GM11168 (cell line): ENCODE measurements at regions not wholly inside any gene's neighbourhood (a gene's known extent, or its start where the extent isn't known, plus 50 kb on each side); places are given as distances from the start of the nearest gene placed in this dataset.
"Not testable (repeated sequence)": the region's sequence is repeated elsewhere in the genome, so short reads cannot be mapped to it uniquely, and the experiment has no call there.

Experiments
- in situ Hi-C: fragments of 300-500 bp; cut with MboI; formaldehyde crosslinking; loops from one replicate; pipeline ENCODE4 v1.12.0; 2022; ENCODE audit warnings: low sequenced_read_pairs; ENCODE audit not compliant: unreplicated experiment

- in situ Hi-C loops = no loop called here
Measured at GRCh38 chr12:45490232-45490881, 239.1 kb upstream of the ARID2 start.

- in situ Hi-C loops = no loop called here
Measured at GRCh38 chr12:45494279-45494678, 235.2 kb upstream of the ARID2 start.

GRCh38 chr12:45498645-45499044 is 230.9 kb upstream of the ARID2 start:
- in situ Hi-C loops = no loop called here

- in situ Hi-C loops = no loop called here
Measured at GRCh38 chr12:45502481-45503128, 226.9 kb upstream of the ARID2 start.

- in situ Hi-C loops = no loop called here
Measured at GRCh38 chr12:45503899-45504298, 225.6 kb upstream of the ARID2 start.

GRCh38 chr12:45504316-45505010 is 225.0 kb upstream of the ARID2 start:
- in situ Hi-C loops = no loop called here

GRCh38 chr12:45509187-45509586 is 220.3 kb upstream of the ARID2 start:
- in situ Hi-C loops = no loop called here

GRCh38 chr12:45509621-45510020 is 219.9 kb upstream of the ARID2 start:
- in situ Hi-C loops = no loop called here

- in situ Hi-C loops = no loop called here
Measured at GRCh38 chr12:45517381-45517780, 212.1 kb upstream of the ARID2 start.

GRCh38 chr12:45518291-45519235 is 210.9 kb upstream of the ARID2 start:
- in situ Hi-C loops = no loop called here

- in situ Hi-C loops = no loop called here
Measured at GRCh38 chr12:45522227-45522626, 207.3 kb upstream of the ARID2 start.

GRCh38 chr12:45526823-45527222 is 202.7 kb upstream of the ARID2 start:
- in situ Hi-C loops = not testable (repeated sequence)

- in situ Hi-C loops = no loop called here
Measured at GRCh38 chr12:45532113-45532512, 197.4 kb upstream of the ARID2 start.

- in situ Hi-C loops = no loop called here
Measured at GRCh38 chr12:45535610-45536180, 193.8 kb upstream of the ARID2 start.

GRCh38 chr12:45536284-45536683 is 193.2 kb upstream of the ARID2 start:
- in situ Hi-C loops = no loop called here

GRCh38 chr12:45540661-45541341 is 188.7 kb upstream of the ARID2 start:
- in situ Hi-C loops = loop anchor here (10.0 kb wide), 1 partner anchor 174 kb away; no protein-coding TSS in a partner anchor

- in situ Hi-C loops = loop anchor here (10.0 kb wide), 1 partner anchor 171 kb away; no protein-coding TSS in a partner anchor
Measured at GRCh38 chr12:45543887-45544286, 185.6 kb upstream of the ARID2 start.

- in situ Hi-C loops = loop anchor here (10.0 kb wide), 1 partner anchor 168 kb away; no protein-coding TSS in a partner anchor
Measured at GRCh38 chr12:45546545-45546944, 183.0 kb upstream of the ARID2 start.

- in situ Hi-C loops = loop anchor here (10.0 kb wide), 1 partner anchor 168 kb away; no protein-coding TSS in a partner anchor
Measured at GRCh38 chr12:45547132-45547531, 182.4 kb upstream of the ARID2 start.
